NB4 (cell line): ENCODE measurements at regions not wholly inside any gene's neighbourhood (a gene's known extent, or its start where the extent isn't known, plus 50 kb on each side); places are given as distances from the start of the nearest gene placed in this dataset.

Experiments
- DNase-seq: peaks from one replicate; pipeline ENCODE4 v3.0.0; 2010; ENCODE audit warnings: low read depth
- H3K4me3 ChIP-seq: one replicate; pipeline ENCODE4 v1.5.1; 2011; ENCODE audit warnings: mild to moderate bottlenecking, low read depth, low read length, moderate library complexity
- MYC ChIP-seq: IDR thresholded peaks from 2 replicates; pipeline ENCODE4 v1.6.1; 2011; ENCODE audit warnings: low read depth, low read length
- POLR2A ChIP-seq: IDR thresholded peaks from 2 replicates; pipeline ENCODE4 v1.6.1; 2011; ENCODE audit warnings: mild to moderate bottlenecking; ENCODE audit not compliant: insufficient read length; ENCODE audit errors: extremely low read depth
- TF ChIP-seq, protein P1 (sequence below): IDR thresholded peaks from 2 replicates; pipeline ENCODE4 v1.6.1; 2011; ENCODE audit warnings: low read depth, low read length
- TF ChIP-seq, protein P2 (sequence below): IDR thresholded peaks from one replicate; pipeline ENCODE4 v1.5.1; 2012; ENCODE audit warnings: low read depth, low read length

DNA sequence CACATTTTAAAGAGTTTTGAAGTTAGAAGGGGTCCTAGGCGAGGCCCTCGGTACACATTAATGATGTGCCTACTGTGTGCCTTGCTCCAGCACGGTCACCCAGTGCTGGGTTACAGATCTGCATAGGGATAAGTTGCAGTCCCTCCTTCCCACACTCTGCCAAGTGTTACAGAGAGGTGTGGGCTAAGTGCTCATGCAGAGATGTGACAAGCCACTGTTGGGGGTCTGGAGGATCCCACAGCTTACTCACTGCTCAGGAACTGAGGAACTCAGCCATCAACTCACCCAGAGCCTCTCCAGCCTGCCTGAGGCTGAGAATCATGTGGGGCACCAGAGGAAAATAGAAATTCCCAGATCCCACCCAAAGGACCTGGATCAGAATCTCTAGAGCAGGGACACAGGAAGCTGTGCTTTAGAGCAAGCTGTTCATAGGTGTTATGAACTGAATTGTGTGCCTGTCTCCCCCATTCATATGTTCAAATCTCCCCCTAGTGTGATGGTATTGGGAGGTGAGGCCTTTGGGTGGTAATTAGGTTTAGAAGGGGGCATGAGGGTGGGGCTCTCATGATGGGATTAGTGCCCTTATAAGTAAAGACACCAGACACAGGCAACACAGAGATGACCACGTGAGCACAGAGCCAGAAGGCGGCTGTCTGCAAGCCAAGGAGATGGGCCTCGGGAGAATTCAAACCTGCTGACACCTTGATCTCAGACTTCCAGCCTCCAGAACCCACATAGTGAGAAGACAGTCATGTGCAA, 164.1 kb downstream of the HSD17B3 start:
- TF ChIP-seq, protein P1, sequence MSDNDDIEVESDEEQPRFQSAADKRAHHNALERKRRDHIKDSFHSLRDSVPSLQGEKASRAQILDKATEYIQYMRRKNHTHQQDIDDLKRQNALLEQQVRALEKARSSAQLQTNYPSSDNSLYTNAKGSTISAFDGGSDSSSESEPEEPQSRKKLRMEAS, result no peak
- TF ChIP-seq MYC (no peak), POLR2A (no peak)
- TF ChIP-seq, protein P2, sequence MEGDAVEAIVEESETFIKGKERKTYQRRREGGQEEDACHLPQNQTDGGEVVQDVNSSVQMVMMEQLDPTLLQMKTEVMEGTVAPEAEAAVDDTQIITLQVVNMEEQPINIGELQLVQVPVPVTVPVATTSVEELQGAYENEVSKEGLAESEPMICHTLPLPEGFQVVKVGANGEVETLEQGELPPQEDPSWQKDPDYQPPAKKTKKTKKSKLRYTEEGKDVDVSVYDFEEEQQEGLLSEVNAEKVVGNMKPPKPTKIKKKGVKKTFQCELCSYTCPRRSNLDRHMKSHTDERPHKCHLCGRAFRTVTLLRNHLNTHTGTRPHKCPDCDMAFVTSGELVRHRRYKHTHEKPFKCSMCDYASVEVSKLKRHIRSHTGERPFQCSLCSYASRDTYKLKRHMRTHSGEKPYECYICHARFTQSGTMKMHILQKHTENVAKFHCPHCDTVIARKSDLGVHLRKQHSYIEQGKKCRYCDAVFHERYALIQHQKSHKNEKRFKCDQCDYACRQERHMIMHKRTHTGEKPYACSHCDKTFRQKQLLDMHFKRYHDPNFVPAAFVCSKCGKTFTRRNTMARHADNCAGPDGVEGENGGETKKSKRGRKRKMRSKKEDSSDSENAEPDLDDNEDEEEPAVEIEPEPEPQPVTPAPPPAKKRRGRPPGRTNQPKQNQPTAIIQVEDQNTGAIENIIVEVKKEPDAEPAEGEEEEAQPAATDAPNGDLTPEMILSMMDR, result no peak
- DNase-seq, result no peak
- no peak overlapping the region for H3K4me3 ChIP-seq

DNA sequence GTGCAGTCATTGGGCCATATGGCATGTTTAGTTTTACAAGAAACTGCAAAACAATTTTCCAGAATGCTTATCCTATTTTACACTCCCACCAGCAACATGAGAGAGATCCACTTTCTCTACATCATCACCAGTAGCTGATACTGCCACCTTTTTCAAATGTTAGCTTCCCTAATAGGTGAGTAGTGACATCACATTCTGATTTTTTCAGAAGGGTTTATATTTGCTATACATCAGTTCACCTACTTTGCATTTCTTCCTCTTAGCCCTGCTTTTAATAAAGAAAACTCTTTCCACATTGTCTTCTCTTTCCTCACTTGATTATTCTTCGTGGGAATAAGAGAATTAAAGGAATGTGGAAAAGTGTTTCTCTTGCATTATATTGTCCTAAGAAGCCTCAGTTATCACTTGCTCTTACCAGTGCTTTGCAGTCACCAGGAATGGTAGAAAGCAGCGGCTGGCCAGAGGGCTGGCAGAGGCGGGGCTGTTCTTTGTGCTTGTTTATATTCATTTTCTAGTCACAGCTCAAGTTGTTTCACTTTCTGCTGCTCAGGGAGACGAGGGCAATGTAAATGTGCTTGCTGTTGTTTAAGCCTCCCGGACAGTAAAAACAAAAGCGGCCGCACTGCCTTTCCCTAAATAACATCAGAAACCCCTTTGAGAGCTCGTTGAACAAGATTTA, 164.8 kb downstream of the HSD17B3 start:
- TF ChIP-seq POLR2A (no peak), MYC (no peak)
- TF ChIP-seq, protein P1, result no peak
- TF ChIP-seq, protein P2, result no peak
- H3K4me3 ChIP-seq, result no peak overlapping the region

DNA sequence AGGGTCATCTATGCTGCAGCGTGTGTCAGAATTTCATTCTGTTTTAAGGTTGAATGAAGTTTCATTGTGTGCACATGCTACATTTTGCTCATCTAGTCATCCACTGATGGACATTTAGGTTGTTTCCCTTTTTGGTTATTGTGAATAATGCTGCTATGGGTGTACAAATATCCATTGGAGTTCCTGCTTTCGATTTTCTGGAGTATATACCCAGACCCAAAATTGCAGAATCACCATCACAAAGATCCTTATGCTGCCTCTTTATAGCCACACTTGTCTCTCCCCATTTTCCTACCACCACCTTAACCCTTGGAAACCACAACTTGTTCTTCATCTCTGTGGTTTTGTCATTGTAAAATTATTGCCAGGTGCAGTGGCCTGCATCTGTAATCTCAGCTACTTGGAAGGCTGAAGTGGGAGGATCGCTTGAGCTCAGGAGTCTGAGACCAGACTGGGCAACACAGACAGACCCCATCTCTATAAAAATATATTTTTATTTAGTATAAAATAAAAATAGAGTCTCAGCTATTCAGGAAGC, 166.2 kb downstream of the HSD17B3 start:
- no peak overlapping the region for H3K4me3 ChIP-seq
- TF ChIP-seq, protein P2, result no peak
- no peak for TF ChIP-seq POLR2A
- TF ChIP-seq, protein P1, result no peak
- TF ChIP-seq MYC, result no peak
- no peak for DNase-seq

More for the DNA sequence above, 164.8 kb downstream of the HSD17B3 start:
- DNase-seq, result no peak

DNA sequence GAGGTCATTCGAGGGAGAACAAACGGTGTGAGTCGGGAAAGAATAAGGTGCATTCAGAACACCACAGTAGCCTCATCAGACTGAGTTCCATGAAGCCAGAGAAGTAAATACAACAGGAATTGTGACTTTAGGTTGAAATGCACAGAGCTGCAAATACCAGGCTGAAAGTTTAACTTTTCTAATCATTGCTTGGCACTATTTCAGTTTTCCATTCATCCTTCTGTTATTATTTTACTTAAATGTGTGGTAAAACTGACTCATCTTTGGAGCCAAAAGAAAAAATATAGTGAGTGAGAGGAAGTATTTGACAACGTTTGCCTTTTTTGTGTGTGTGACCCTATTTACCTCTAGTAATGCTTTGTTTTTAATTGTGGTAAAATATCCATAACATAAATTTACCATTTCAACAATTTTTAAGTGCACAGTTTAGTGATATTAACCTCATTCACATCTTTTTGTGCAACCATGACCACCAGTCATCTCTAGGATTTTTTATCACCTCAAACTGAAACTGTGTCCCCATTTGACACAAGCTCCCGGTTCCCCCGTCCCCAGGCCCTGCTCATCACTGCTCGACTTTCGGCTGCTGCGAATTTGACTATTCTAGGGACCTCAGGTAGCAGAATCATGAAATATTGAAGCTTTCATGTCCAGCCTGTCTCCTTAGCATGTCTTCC, 166.8 kb downstream of the HSD17B3 start:
- TF ChIP-seq, protein P1, result no peak
- TF ChIP-seq POLR2A (no peak), MYC (no peak)
- TF ChIP-seq, protein P2, result no peak
- H3K4me3 ChIP-seq, result no peak overlapping the region
- no peak for DNase-seq

DNA sequence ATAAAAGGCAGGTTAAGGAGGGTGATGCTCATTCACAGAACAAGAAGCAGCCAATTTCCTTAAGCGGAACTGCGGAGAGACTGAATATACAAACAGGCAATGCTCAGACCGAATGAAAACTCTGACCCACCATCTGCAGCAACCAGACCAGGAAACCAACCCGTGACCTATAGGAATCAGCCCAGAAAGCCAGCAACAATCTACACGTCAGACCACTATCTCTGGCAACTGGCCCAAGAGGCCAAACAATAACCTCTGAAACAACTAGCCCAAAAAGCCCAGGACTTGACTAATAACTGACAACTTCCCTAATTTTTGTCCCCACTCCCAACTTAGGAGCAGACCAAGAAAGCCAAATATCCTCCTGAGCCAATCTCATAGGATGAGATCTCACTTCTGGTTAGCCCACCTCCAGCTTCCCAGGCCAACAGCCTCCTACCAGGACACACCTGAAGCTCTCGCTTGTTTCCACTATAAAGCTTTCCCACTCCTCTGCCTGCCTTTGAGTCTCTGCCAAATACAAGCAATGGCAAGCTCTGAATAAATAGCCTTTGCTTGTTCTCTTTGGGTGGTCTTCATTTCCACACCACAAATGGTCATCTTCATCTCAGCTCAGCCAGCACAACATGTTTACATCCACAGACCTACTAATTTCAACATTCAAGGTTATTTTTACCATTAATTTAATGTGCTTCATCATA, 168.5 kb downstream of the HSD17B3 start:
- no peak for DNase-seq
- TF ChIP-seq, protein P2, result no peak
- TF ChIP-seq, protein P1, result no peak
- no peak for TF ChIP-seq MYC
- no peak for TF ChIP-seq POLR2A
- no peak overlapping the region for H3K4me3 ChIP-seq
